GM13976 (cell line): ENCODE measurements at regions not wholly inside any gene's neighbourhood (a gene's known extent, or its start where the extent isn't known, plus 50 kb on each side); places are given as distances from the start of the nearest gene placed in this dataset.

Experiments used
- DNase-seq: peaks from one replicate; pipeline ENCODE4 v3.0.0; 2012; ENCODE audit warnings: low spot score
- in situ Hi-C: fragments of 300-500 bp; cut with MboI; formaldehyde crosslinking; loops from one replicate; pipeline ENCODE4 v1.12.0; 2022; ENCODE audit warnings: low sequenced_read_pairs, mixed read lengths, inconsistent platforms; ENCODE audit not compliant: unreplicated experiment
- TF ChIP-seq, protein P1 (sequence below): IDR thresholded peaks from 2 replicates; pipeline ENCODE4 v1.5.1; 2012; ENCODE audit warnings: borderline replicate concordance, mild to moderate bottlenecking; ENCODE audit not compliant: insufficient read depth; ENCODE audit errors: extremely low read depth, missing control alignments, control extremely low read depth

DNA sequence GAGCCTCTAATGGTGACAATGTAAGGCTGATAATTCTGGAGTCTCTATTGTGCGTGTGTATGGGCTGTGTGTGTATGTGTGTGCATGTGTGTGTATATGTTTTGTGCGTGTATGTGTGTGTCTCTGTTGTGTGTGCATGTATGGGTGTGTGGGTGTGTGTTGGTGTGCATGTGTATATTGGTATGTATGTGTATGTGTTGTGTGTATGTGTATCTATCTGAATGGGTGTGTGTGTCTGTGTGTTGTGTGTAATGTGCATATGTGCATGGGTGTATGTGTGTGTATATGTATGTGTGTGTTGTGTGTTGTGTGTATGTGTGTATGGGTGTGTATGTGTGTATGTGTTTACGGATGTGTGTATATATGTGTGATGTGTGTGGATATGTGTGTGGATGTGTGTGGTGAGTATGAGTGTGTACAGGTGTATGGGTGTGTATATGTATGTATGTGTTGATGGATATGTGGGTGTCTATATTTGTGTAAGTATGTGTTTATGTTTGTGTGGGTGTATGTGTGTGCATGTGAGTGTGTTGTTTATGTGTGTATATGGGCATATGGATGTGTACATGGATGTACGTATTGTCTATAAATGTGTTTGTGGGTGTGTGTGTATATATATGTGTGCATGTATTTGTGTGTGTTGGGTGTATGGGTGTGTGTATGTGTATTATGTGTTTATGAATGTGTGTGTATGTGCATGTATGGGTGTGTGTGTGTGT is 366.7 kb downstream of the UQCRFS1 start:
- in situ Hi-C loops, result no loop called here
- TF ChIP-seq, protein P1, sequence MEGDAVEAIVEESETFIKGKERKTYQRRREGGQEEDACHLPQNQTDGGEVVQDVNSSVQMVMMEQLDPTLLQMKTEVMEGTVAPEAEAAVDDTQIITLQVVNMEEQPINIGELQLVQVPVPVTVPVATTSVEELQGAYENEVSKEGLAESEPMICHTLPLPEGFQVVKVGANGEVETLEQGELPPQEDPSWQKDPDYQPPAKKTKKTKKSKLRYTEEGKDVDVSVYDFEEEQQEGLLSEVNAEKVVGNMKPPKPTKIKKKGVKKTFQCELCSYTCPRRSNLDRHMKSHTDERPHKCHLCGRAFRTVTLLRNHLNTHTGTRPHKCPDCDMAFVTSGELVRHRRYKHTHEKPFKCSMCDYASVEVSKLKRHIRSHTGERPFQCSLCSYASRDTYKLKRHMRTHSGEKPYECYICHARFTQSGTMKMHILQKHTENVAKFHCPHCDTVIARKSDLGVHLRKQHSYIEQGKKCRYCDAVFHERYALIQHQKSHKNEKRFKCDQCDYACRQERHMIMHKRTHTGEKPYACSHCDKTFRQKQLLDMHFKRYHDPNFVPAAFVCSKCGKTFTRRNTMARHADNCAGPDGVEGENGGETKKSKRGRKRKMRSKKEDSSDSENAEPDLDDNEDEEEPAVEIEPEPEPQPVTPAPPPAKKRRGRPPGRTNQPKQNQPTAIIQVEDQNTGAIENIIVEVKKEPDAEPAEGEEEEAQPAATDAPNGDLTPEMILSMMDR, result no peak
- DNase-seq, result no peak

DNA sequence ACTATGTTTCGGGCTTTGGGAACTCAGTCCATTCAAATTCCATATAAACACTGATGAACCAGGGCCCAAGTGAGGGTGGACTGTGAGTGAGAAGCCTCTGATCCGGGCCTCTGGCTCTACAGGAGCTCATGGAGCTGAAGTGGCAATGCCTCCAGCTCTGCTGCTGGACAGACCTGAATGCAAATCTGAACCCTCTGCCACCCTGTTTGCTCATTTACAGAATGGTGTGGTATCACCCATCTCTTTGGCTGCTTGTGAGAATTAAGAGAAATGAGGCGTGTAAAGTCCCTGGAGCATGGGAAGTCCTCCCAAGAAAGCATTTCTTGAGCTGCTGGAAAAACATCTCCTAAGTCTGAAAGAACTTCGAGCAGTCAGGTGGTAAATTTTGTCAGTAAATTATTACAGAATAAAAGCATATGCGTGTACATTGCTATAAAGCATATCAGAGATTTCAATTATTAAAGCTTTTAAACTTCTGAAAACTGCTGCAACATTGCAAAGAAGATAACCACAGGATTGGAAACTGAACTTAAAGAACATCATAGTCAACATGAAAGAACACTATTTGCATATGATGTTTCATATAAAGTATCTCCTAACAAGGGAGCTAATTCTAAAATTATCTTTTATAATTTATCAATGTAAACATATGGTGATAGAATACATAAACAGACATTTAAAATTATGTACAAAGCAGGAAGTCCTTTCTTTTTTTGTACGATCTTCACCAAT is 369.0 kb downstream of the UQCRFS1 start:
- DNase-seq, result no peak
- in situ Hi-C loops, result no loop called here
- TF ChIP-seq, protein P1, result no peak

DNA sequence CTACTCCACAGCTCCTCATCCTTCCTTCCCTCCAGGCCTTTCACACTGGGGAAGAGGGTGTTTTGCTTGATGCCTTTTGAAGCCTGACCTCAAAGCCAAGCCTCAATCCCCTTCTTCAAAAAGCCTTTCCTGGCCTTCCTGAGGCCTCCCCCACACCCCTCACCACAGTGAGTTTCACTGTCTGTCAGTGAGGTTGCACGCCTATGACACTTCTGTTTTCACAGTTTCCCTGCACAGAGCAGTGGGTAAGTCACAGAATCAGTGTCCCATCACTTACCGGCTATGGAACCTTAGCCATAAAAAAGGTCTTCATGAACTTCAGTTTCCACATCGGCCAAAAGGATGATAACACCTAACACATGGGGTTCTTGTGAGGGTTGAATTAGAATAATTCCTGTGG is 371.4 kb downstream of the UQCRFS1 start:
- TF ChIP-seq, protein P1, result no peak
- in situ Hi-C loops, result no loop called here
- no peak for DNase-seq

DNA sequence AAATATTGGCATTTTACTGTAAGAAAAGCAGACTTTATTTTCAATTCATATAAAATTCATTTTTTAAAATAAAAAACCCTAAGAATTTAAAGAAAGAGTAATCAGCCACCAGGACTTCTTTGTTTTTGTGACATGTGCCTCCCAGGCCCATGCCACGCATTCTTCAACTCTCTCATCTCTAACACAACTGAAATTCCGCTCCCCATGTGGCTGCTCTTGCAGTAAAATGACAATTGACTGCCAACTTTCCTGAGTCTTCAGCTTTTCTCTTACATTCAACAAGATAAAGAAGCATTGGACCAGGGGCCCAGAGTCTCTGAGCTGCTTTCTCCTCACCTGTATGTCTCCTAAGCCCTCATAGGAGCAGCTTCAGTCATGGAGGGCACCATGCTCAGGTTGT is 372.1 kb downstream of the UQCRFS1 start:
- DNase-seq, result no peak
- in situ Hi-C loops, result no loop called here
- TF ChIP-seq, protein P1, result no peak

DNA sequence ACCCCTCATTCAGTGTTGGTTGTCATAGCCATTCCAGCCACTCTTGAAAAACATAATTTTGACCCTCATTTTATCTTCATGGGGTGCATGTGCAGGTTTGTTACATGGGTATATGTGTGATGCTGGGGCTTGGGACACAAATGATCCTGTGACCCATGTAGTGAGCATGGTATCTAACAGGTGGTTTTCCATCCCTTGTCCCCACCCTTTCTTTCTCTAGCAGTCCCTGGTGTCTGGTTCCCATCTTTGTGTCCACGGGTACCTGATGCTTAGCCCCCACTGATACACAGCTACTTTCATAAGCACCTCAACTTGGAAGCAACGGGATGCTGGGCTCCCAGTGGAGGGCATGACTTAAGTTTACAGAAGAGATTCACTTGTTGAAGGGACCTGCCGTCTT is 373.5 kb downstream of the UQCRFS1 start:
- in situ Hi-C loops, result no loop called here
- TF ChIP-seq, protein P1, result no peak
- DNase-seq, result no peak

DNA sequence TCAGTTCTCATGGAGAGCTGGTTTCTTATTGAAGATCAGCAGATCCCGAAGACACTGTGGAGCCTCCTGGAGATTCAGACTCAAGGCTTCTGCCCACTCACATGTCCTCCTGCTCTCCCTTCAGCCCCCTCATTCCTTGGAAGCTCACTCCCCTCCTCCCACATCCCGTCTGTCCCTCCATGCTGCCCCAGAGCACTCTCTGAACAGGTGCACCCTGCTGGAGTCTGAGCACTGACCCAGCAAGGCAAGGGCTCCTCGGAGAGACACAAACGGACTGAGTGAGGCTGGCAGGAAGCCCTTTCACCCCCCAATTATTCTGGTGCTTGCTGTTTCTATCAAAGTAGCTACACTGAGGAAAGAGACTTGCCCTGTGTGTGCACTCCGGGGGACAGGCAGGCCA is 374.0 kb downstream of the UQCRFS1 start:
- in situ Hi-C loops, result no loop called here
- no peak for DNase-seq
- TF ChIP-seq, protein P1, result no peak

DNA sequence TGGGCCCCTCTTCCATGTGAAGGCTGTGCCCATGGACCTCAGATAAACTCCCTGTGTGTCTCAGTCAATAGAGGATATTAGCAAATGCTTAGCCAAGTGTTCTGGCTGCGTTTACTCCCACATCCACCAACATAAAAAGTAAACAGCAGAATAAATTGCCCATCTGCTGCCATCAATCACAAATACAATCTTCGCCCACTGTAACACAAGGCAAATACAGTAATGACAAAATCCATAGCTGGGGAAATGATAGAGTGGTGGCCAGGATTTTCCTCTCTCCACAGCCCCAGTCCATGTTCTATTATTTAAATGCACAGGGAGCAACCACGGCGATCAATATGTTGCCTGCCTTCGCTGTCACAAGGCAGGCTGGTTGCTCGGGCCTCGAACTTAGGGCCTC is 376.5 kb downstream of the UQCRFS1 start:
- TF ChIP-seq, protein P1, result no peak
- in situ Hi-C loops, result no loop called here

More for the DNA sequence above, 376.5 kb downstream of the UQCRFS1 start:
- no peak for DNase-seq
